HepG2 (cell line): ENCODE measurements at regions not wholly inside any gene's neighbourhood (a gene's known extent, or its start where the extent isn't known, plus 50 kb on each side); places are given as distances from the start of the nearest gene placed in this dataset.

Experiments
- ATAC-seq: fragments of 200-7000 bp; cut with Tn5 transposase; 3 replicates; pipeline ENCODE4 v1.9.1; 2020; ENCODE audit warnings: mild to moderate bottlenecking, moderate library complexity
- BruUV-seq: library from RNA; stranded (reverse); fragments of 400-500 nt; replicated peaks from 2 replicates; lab custom pipeline; 2021; lab: Mats Ljungman, UMichigan
- CTCF ChIA-PET: fragments of 300-600 bp; formaldehyde crosslinking; extraction: SDS; loops from one replicate; lab custom pipeline; 2021; ENCODE audit warnings: low total read pairs, inconsistent platforms, low intra/inter-chr PET ratio; lab: Yijun Ruan, JAX
- POLR2A ChIA-PET: fragments of 350-600 bp; sonication (Branson Sonifier 250); formaldehyde crosslinking; loops from one replicate; lab custom pipeline; 2020; ENCODE audit warnings: antibody characterized with exemption, inconsistent platforms; lab: Yijun Ruan, JAX
- DNase-seq: peaks from one replicate; pipeline ENCODE4 v3.0.0-alpha.2; 2015; ENCODE audit warnings: low spot score
- FAIRE-seq: peaks from 3 replicates; lab custom pipeline; 2011; peaks lifted over from hg19 to GRCh38; lab: Jason Lieb, UNC
- H2AFZ ChIP-seq: one replicate; pipeline ENCODE4 v1.6.1; 2011; ENCODE audit warnings: low read length, inconsistent platforms
- H3K27ac ChIP-seq: fragments of 300-600 bp; 3 replicates; pipeline ENCODE4 v1.8.0; 2011; ENCODE audit warnings: mixed run types, mild to moderate bottlenecking, mixed read lengths, low read length, inconsistent platforms; ENCODE audit not compliant: insufficient read depth; ENCODE audit errors: extremely low read length
- H3K27me3 ChIP-seq, 2 experiments: fragments of 200-600 bp in 1 of 2; 2 replicates in 1 of 2; 3 replicates in 1 of 2; pipeline versions ENCODE4 v1.6.0 to v1.8.0; 2011; ENCODE audit warnings: low read length in 2 of 2, mild to moderate bottlenecking in 2 of 2, moderate library complexity in 2 of 2, inconsistent platforms in 1 of 2; ENCODE audit not compliant: insufficient read depth in 2 of 2, control insufficient read depth in 1 of 2
- H3K36me3 ChIP-seq, 2 experiments: fragments of 200-600 bp in 1 of 2; replicated peaks in 1 of 2; 2 replicates in 1 of 2; 3 replicates in 1 of 2; pipeline versions ENCODE4 v1.5.1 to v1.8.0; 2011; ENCODE audit warnings: low read length in 2 of 2, inconsistent platforms in 1 of 2; ENCODE audit not compliant: insufficient read depth in 2 of 2, control insufficient read depth in 1 of 2
- H3K4me1 ChIP-seq: 2 replicates; pipeline ENCODE4 v1.5.1; 2012; ENCODE audit warnings: low read length, inconsistent platforms; ENCODE audit not compliant: insufficient read depth
- H3K4me2 ChIP-seq: 2 replicates; pipeline ENCODE4 v1.6.0; 2011; ENCODE audit warnings: low read depth, low read length, inconsistent platforms
- H3K4me3 ChIP-seq, 3 experiments: fragments of 200-600 bp in 1 of 3; sonication (generic), shearing (Covaris generic) in 1 of 3; replicated peaks in 1 of 3; 2 replicates each; pipeline ENCODE4 v1.5.1; 2011 to 2016; ENCODE audit warnings: low read length in 3 of 3, inconsistent platforms in 2 of 3, low read depth in 2 of 3, mild to moderate bottlenecking in 2 of 3, control low read depth in 1 of 3, mixed read lengths in 1 of 3; ENCODE audit not compliant: insufficient read depth in 1 of 3
- H3K79me2 ChIP-seq: one replicate; pipeline ENCODE4 v1.6.1; 2011; ENCODE audit warnings: low read length, inconsistent platforms; ENCODE audit not compliant: insufficient read depth
- H3K9ac ChIP-seq: 2 replicates; pipeline ENCODE4 v1.6.0; 2011; ENCODE audit warnings: mild to moderate bottlenecking, low read depth, low read length, inconsistent platforms; ENCODE audit not compliant: insufficient read depth
- H3K9me3 ChIP-seq: 2 replicates; pipeline ENCODE4 v1.5.1; 2012; ENCODE audit warnings: mild to moderate bottlenecking, low read length
- H4K20me1 ChIP-seq: 2 replicates; pipeline ENCODE4 v1.6.0; 2011; ENCODE audit warnings: inconsistent platforms, mild to moderate bottlenecking, low read length, moderate library complexity; ENCODE audit not compliant: insufficient read depth
- HOXA5 ChIP-seq: sonication (generic); formaldehyde crosslinking; IDR thresholded peaks from 2 replicates; pipeline ENCODE4 v1.4.0; 2020; ENCODE audit warnings: missing genetic modification reagents
- PBX2 ChIP-seq: IDR thresholded peaks from 2 replicates; pipeline ENCODE4 v1.6.1; 2016; ENCODE audit warnings: control low read depth
- PRDM15 ChIP-seq: sonication (generic); formaldehyde crosslinking; IDR thresholded peaks from 2 replicates; pipeline ENCODE4 v1.4.0; 2020; ENCODE audit warnings: missing genetic modification reagents
- RFX3 ChIP-seq: IDR thresholded peaks from 2 replicates; pipeline ENCODE4 v1.6.1; 2016; ENCODE audit warnings: missing biosample characterization, missing genetic modification reagents
- STAG1 ChIP-seq: sonication (generic); formaldehyde crosslinking; IDR thresholded peaks from 2 replicates; pipeline ENCODE4 v1.4.0; 2020; ENCODE audit warnings: missing genetic modification reagents
- ZNF24 ChIP-seq: fragments of 450-650 bp; IDR thresholded peaks from 2 replicates; pipeline ENCODE4 v1.6.1; 2017; ENCODE audit warnings: antibody characterized with exemption, mild to moderate bottlenecking
- ZNF350 ChIP-seq: sonication (generic); formaldehyde crosslinking; IDR thresholded peaks from 2 replicates; pipeline ENCODE4 v1.4.0; 2020; ENCODE audit warnings: mild to moderate bottlenecking, low read depth, missing genetic modification reagents, borderline replicate concordance
- WGBS: methylation state at CpG from one replicate; pipeline ENCODE4 v1.1.6; 2017; ENCODE audit warnings: low lambda C conversion rate; 5-methylcytosine and 5-hydroxymethylcytosine counted together
- in situ Hi-C: cut with HindIII; loops from 2 replicates; pipeline ENCODE4 v1.10.0; 2017; ENCODE audit warnings: low pct_unique_long_range_greater_than_20kb; ENCODE audit not compliant: extremely low pct_ligation_motif_present
- intact Hi-C: fragments of 100-400 bp; cut with micrococcal nuclease; formaldehyde crosslinking; loops from one replicate; pipeline ENCODE4 v1.10.0; 2022; ENCODE audit not compliant: unreplicated experiment
- TF ChIP-seq, protein P1 (sequence below): IDR thresholded peaks from 2 replicates; pipeline ENCODE4 v1.6.1; 2018; ENCODE audit warnings: missing genetic modification reagents, mild to moderate bottlenecking, missing compliant biosample characterization
- TF ChIP-seq, protein P2 (sequence below): sonication (generic); formaldehyde crosslinking; IDR thresholded peaks from 2 replicates; pipeline ENCODE4 v1.4.0; 2020; ENCODE audit warnings: missing genetic modification reagents, borderline replicate concordance

DNA sequence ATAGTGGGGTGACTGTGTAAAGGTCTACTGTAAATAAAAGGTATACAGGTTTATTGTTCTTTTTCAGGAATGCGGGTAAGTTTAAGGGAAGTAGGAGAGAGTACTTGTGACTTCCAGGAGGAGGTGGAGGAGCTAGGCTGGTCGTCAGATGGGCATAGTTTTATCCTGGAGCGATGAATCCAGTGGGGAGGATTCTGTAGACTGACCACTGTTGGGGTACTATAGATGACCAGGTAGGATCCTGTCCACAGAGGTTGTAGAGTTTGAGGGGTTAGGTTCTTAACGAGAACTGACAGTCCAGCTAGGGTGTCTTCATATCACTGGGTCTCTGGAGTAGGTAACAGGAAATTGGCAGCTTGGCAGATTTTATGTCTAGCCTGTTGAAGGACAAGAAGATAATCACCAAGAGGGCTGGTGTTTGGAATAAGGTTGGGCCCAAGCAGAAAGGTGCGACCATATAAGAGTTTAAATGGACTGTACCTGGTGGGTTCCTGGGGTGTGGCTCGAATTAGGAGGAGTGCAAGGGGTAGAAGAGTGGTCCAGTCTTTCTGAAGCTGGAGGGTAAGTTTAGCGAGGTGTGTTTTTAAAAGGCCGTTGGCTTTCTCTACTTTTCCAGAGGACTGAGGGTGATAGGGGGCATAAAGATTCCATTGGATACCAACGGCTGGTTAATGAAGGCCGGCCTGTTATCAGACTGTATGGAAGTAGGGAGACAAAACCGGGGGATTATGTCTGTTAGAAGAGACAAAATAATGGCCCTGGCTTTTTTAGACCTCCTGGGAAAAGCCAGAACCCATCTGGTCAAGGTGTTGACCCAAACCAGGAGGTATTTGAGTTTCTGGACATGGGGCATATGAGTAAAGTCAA, 751.3 kb upstream of the ADGRB3 start (continued):
- TF ChIP-seq, protein P1, sequence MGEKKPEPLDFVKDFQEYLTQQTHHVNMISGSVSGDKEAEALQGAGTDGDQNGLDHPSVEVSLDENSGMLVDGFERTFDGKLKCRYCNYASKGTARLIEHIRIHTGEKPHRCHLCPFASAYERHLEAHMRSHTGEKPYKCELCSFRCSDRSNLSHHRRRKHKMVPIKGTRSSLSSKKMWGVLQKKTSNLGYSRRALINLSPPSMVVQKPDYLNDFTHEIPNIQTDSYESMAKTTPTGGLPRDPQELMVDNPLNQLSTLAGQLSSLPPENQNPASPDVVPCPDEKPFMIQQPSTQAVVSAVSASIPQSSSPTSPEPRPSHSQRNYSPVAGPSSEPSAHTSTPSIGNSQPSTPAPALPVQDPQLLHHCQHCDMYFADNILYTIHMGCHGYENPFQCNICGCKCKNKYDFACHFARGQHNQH = no peak
- TF ChIP-seq HOXA5 (CRISPR knock-in tag) (no peak), ZNF350 (CRISPR knock-in tag) (no peak), PBX2 (CRISPR knock-in tag) (no peak), ZNF24 (no peak)

DNA sequence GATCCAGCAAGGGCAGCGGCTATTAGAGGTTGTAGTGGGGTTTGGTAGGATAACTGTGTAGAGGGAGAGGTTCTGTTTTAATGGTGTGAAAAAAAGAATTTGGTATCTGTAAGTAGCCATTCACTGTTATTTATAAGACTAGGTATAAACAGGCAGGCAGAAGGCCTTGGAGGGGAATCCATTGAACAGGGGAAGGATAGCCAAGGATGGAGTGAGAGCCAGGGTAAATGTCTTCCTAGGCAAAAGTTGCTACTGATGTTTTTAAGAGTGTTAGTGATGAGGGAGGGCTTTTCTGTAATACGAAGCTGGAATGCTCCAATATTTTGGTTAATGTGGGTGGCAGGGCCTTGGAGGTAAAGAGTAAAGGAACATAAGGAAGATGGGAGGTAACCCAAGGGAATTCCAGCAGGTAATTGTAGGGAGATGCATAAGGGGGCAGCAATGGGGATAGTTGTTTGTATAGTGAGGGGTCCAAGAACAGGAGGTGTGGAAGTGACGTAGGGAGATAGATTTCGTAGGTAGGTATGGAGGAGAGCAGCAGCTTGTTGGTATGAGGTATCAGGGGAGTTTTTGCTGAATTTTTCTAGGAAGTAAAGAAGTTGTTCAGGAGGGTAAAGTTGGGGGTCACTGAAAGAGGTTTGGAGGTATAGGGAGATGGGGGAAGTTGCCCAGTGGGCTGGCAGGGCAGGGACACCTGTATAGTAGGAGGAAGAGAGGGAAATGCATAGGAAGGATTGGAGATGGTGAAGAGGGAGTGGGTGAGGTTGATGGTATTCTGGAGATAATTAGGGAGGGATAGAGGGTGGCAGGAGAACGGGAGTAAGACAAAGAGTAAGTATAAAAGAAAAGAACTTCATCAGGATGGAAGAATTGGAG, 752.4 kb upstream of the ADGRB3 start:
- ChIA-PET POLR2A (no interaction called here), CTCF (no interaction called here)
- FAIRE-seq (no peak), ATAC-seq (no peak), DNase-seq (no peak)
- H3K27ac ChIP-seq = no peak overlapping the region
- H3K4me3 ChIP-seq = no peak overlapping the region
- no peak overlapping the region for H2AFZ ChIP-seq
- no peaks in the 10 kb centered on the region for H3K36me3 ChIP-seq
- peaks cover 52% of the 10 kb centered on the region for H3K9me3 ChIP-seq
- BruUV-seq = no TSS peak
- no peaks in the 10 kb centered on the region for H4K20me1 ChIP-seq
- intact Hi-C loops = no loop called here
- H3K27me3 ChIP-seq = no peaks in the 10 kb centered on the region
- no peaks in the 10 kb centered on the region for H3K4me1 ChIP-seq
- 23% methylated on average over 5 of the region's 5 CpGs for WGBS
- no peak overlapping the region for H3K9ac ChIP-seq
- in situ Hi-C loops = no loop called here
- no peak overlapping the region for H3K4me2 ChIP-seq
- no peaks in the 10 kb centered on the region for H3K79me2 ChIP-seq
- TF ChIP-seq STAG1 (CRISPR knock-in tag) (no peak), PRDM15 (CRISPR knock-in tag) (no peak), RFX3 (CRISPR knock-in tag) (no peak)
- TF ChIP-seq, protein P2, sequence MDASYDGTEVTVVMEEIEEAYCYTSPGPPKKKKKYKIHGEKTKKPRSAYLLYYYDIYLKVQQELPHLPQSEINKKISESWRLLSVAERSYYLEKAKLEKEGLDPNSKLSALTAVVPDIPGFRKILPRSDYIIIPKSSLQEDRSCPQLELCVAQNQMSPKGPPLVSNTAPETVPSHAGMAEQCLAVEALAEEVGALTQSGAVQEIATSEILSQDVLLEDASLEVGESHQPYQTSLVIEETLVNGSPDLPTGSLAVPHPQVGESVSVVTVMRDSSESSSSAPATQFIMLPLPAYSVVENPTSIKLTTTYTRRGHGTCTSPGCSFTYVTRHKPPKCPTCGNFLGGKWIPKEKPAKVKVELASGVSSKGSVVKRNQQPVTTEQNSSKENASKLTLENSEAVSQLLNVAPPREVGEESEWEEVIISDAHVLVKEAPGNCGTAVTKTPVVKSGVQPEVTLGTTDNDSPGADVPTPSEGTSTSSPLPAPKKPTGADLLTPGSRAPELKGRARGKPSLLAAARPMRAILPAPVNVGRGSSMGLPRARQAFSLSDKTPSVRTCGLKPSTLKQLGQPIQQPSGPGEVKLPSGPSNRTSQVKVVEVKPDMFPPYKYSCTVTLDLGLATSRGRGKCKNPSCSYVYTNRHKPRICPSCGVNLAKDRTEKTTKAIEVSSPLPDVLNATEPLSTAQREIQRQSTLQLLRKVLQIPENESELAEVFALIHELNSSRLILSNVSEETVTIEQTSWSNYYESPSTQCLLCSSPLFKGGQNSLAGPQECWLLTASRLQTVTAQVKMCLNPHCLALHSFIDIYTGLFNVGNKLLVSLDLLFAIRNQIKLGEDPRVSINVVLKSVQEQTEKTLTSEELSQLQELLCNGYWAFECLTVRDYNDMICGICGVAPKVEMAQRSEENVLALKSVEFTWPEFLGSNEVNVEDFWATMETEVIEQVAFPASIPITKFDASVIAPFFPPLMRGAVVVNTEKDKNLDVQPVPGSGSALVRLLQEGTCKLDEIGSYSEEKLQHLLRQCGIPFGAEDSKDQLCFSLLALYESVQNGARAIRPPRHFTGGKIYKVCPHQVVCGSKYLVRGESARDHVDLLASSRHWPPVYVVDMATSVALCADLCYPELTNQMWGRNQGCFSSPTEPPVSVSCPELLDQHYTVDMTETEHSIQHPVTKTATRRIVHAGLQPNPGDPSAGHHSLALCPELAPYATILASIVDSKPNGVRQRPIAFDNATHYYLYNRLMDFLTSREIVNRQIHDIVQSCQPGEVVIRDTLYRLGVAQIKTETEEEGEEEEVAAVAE (CRISPR knock-in tag) = no peak
